Amniotic epithelial cell (primary cell): ENCODE measurements at regions not wholly inside any gene's neighbourhood (a gene's known extent, or its start where the extent isn't known, plus 50 kb on each side); places are given as distances from the start of the nearest gene placed in this dataset.
"Not testable (repeated sequence)": the region's sequence is repeated elsewhere in the genome, so short reads cannot be mapped to it uniquely, and the experiment has no call there.

Experiments used
- DNase-seq: peaks from one replicate; pipeline ENCODE4 v3.0.0-alpha.2; 2010; ENCODE audit warnings: low read depth

- peak; percentile 0 for DNase-seq
Observed at GRCh38 chr2:132318481-132318880, 98.1 kb upstream of the GPR39 start.

GRCh38 chr2:132324005-132324404, 92.6 kb upstream of the GPR39 start:
- not testable (repeated sequence) for DNase-seq

GRCh38 chr2:132332345-132333033, 84.1 kb upstream of the GPR39 start:
- DNase-seq, result not testable (repeated sequence)

- DNase-seq, result not testable (repeated sequence)
Observed at GRCh38 chr2:132337135-132337534, 79.5 kb upstream of the GPR39 start.

- not testable (repeated sequence) for DNase-seq
Observed at GRCh38 chr2:132337844-132338243, 78.8 kb upstream of the GPR39 start.

GRCh38 chr2:132347041-132347780, 69.4 kb upstream of the GPR39 start:
- DNase-seq, result peak; percentile 84

GRCh38 chr2:132349092-132349687, 67.4 kb upstream of the GPR39 start:
- DNase-seq, result peak; percentile 57

GRCh38 chr2:132351668-132352067, 64.9 kb upstream of the GPR39 start:
- not testable (repeated sequence) for DNase-seq

- DNase-seq, result not testable (repeated sequence)
Observed at GRCh38 chr2:132352481-132353001, 64.1 kb upstream of the GPR39 start.

GRCh38 chr2:132353380-132353779, 63.2 kb upstream of the GPR39 start:
- DNase-seq, result not testable (repeated sequence)

- DNase-seq, result not testable (repeated sequence)
Observed at GRCh38 chr2:132360964-132361363, 55.6 kb upstream of the GPR39 start.

GRCh38 chr2:132361498-132361897, 55.1 kb upstream of the GPR39 start:
- not testable (repeated sequence) for DNase-seq

- not testable (repeated sequence) for DNase-seq
Observed at GRCh38 chr2:132363352-132363751, 53.3 kb upstream of the GPR39 start.

GRCh38 chr2:132365963-132366362, 50.6 kb upstream of the GPR39 start:
- not testable (repeated sequence) for DNase-seq

- no peak for DNase-seq
Observed at GRCh38 chr2:132366421-132367180, 50.0 kb upstream of the GPR39 start.
